ENCODE measurements at regions not wholly inside any gene's neighbourhood (a gene's known extent, or its start where the extent isn't known, plus 50 kb on each side); places are given as distances from the start of the nearest gene placed in this dataset.

DNA sequence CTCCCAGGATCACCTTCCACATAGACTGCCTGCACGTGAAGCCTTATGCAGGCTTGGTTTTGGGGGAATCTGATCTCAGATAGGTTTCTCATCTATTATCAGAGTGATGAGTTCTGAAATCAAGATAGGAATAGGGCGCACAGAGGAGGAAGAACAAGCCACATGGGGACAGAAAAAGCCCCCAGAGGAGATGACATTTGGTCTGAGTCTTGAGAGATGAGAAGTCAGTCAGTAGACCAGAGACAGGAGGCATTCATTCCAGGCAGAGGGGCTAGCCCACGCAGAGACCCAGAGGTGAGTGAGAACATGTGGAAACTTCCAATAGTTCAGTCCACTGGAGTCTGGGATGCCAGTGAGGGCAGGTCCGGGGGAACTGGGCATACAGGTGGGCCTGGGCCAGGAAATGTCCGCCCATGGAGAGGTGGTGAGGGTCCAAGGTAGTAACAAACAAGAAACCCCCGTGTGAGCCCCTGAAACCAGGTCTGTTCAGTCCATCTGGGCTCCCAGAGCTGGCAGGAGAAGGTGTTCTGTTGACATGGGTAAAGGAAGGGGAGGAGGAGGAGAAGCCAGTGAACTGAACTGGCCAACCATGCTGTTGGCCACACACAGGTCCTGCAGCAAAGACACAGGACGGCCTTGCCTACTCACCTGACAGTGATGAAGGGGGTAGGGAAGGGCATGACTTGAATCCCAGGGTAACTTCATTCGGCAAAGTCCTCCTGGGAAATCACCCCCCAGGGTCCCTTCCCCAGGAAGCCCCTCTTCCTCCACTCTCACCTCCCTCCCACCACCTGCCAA lies 69.3 kb upstream of the SMNDC1 start:
- H3K9ac ChIP-seq = no peak overlapping the region
- H3K27ac ChIP-seq = no peak overlapping the region
- no peak overlapping the region for H3K4me2 ChIP-seq
- H3K4me1 ChIP-seq = no peaks in the 10 kb centered on the region
- no peaks in the 10 kb centered on the region for H4K20me1 ChIP-seq
- H3K9me3 ChIP-seq = no peaks in the 10 kb centered on the region
- no peak for TF ChIP-seq Cebpa-rat (IDR thresholded peaks at IDR 0.05)
- H3K27me3 ChIP-seq = no peaks in the 10 kb centered on the region
- no peak overlapping the region for H3K4me3 ChIP-seq
- H3K36me3 ChIP-seq = no peaks in the 10 kb centered on the region

DNA sequence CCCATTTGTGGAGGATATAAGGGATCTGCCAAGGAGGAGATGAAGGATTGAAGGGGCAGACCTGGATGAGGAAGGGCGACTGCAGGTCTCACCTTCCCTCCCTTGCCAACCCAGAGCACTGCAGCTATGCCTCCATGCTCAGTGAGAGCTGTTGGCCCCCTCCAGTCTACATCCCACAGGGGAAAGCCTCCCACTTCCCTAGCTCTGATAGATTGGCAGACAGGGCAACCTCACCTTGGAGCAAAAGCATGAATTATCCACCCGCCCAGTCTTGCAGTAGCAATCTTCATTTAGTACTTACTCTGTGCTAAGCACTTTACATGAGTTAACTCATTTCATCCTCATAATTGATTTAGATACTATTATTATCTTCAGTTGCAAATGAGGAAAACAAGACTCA lies 70.4 kb upstream of the SMNDC1 start:
- TF ChIP-seq Cebpa-rat (IDR thresholded peaks at IDR 0.05) = no peak
- Histone ChIP-seq H3K36me3 (no peaks in the 10 kb centered on the region), H3K27me3 (no peaks in the 10 kb centered on the region), H3K4me3 (no peak overlapping the region), H3K9ac (no peak overlapping the region), H3K4me1 (no peaks in the 10 kb centered on the region), H4K20me1 (no peaks in the 10 kb centered on the region), H3K9me3 (no peaks in the 10 kb centered on the region), H3K27ac (no peak overlapping the region), H3K4me2 (no peak overlapping the region)

DNA sequence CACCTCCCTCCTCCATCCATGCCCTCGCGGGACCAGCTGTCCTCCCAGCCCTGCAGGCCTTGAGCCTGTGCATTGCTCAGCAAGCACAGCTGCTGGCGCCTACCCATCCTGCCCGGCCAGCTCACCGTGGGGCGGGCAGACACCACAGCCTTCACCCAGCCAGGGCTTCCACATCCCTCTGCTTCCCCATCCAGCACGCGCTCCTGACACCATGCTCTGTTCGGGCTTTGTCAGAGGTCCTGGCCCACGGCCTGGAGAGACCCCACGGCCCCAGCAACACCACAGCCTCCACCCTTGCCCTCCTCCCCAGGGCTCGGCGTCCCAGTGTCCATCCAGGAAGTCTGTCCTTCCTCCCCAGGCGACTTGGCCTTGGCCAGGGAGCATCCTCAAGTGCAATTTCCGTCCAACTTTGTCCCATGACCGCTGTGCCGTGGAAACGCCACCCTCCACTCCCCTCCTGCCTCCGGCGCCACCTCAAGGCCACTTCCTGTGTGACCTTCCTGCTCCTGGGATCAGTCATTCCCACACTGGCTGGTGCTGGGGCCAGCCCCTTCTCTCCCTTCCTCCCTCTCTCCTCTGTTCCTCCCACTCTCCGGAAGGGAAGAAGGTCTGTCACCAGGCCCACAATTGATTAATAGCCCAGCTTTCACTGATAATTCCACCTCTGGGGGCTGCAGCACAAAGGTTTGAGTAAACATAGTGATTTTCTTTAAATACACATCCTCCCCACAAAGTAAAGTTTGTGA lies 71.5 kb upstream of the SMNDC1 start:
- H3K9me3 ChIP-seq = no peaks in the 10 kb centered on the region
- H3K27me3 ChIP-seq = no peaks in the 10 kb centered on the region
- H3K27ac ChIP-seq = no peak overlapping the region
- H3K4me3 ChIP-seq = no peak overlapping the region
- H3K4me2 ChIP-seq = no peak overlapping the region
- no peak for TF ChIP-seq Cebpa-rat (IDR thresholded peaks at IDR 0.05)
- H4K20me1 ChIP-seq = no peaks in the 10 kb centered on the region
- H3K4me1 ChIP-seq = no peaks in the 10 kb centered on the region
- no peaks in the 10 kb centered on the region for H3K36me3 ChIP-seq
- no peak overlapping the region for H3K9ac ChIP-seq

DNA sequence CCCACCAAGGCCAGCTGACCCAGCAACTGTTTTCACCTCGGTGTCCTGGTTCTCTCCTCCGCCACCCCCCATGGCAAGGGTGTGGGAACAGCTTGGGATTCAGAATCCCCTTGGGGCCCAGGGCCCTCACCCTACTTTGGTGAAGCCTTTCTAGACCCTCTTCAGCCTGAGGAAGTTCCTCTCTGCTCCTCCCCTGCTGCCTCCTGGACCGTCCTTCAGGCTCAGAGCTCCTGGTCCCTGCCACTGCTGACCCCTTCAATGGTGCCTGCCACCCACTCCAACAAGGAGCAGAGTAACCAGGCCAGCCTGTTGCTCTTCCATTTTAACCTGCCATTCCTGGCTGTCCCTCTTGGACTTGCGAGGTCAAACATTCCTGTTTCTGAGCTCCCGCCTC lies 72.0 kb upstream of the SMNDC1 start:
- H3K4me2 ChIP-seq = no peak overlapping the region
- no peak overlapping the region for H3K4me3 ChIP-seq
- TF ChIP-seq Cebpa-rat (IDR thresholded peaks at IDR 0.05) = no peak
- no peak overlapping the region for H3K27ac ChIP-seq
- H3K9me3 ChIP-seq = no peaks in the 10 kb centered on the region
- H3K27me3 ChIP-seq = no peaks in the 10 kb centered on the region
- H3K4me1 ChIP-seq = no peaks in the 10 kb centered on the region
- no peak overlapping the region for H3K9ac ChIP-seq
- H3K36me3 ChIP-seq = no peaks in the 10 kb centered on the region
- H4K20me1 ChIP-seq = no peaks in the 10 kb centered on the region

DNA sequence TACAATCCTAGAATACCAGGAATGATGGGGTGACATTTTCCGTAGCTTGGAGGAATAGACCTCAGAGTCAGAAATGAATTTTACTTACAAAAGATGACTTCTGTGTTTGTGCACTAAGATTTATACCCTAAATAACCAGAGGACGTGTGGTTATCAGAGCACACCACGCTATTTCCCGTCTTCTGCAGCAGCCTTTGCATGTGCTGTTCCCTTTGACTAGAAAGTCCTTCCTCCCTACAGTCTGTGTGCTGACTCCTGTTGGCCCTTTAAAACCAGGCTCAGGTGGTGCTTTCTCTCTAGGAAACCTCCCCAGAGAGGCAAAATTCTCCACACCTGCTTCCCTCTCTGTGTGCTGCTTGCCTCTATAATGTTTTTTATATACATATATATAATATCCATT lies 73.3 kb upstream of the SMNDC1 start:
- H3K9me3 ChIP-seq = no peaks in the 10 kb centered on the region
- no peak overlapping the region for H3K4me2 ChIP-seq
- no peak overlapping the region for H3K4me3 ChIP-seq
- no peaks in the 10 kb centered on the region for H4K20me1 ChIP-seq
- H3K36me3 ChIP-seq = no peaks in the 10 kb centered on the region
- H3K27me3 ChIP-seq = no peaks in the 10 kb centered on the region
- H3K27ac ChIP-seq = no peak overlapping the region
- no peak overlapping the region for H3K9ac ChIP-seq
- no peak for TF ChIP-seq Cebpa-rat (IDR thresholded peaks at IDR 0.05)
- no peaks in the 10 kb centered on the region for H3K4me1 ChIP-seq

DNA sequence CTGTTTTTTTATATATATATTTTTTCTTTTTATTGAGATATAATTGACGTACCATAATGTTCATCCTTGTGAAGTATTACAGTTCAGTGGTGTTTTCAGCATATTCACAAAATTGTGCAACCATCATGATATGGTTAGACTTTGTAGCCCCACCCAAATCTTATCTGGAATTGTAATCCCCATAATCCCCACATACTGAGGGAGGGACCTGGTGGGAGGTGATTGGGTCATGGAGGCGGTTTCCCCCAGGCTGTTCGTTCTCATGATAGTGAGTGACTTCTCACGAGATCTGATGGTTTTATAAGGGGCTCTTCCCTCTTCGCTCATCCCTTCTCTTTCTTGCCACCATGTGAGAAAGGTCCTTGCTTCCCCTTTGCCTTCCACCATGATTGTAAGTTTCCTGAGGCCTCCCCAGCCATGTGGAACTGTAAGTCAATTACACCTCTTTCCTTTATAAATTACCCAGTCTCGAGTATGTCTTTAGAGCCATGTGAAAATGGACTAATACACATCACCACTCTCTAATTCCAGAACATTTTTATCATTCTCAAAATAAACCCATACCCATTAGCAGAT lies 73.9 kb upstream of the SMNDC1 start:
- no peak overlapping the region for H3K9ac ChIP-seq
- H3K27ac ChIP-seq = no peak overlapping the region
- TF ChIP-seq Cebpa-rat (IDR thresholded peaks at IDR 0.05) = no peak
- no peaks in the 10 kb centered on the region for H3K9me3 ChIP-seq
- H4K20me1 ChIP-seq = no peaks in the 10 kb centered on the region
- H3K27me3 ChIP-seq = no peaks in the 10 kb centered on the region
- no peaks in the 10 kb centered on the region for H3K4me1 ChIP-seq
- no peak overlapping the region for H3K4me2 ChIP-seq
- no peaks in the 10 kb centered on the region for H3K36me3 ChIP-seq
- no peak overlapping the region for H3K4me3 ChIP-seq

DNA sequence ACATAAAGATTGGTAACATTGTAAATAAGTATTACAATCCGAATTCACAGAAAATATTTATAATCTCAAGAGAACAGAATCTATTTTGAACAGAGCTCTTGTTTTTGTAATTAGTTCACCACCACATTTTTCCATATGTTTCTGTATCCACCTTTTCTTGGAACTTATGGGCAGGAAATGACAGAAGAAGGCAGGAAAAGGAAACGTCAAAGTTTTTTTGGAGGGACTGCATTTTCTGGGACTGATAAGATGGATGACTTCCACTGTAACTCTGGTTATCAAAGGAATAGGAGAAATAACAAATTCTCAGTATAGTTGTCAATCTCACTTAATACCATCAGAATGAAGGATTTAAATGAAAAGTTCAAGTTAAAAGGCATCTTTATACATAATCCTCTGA lies 75.1 kb upstream of the SMNDC1 start:
- no peaks in the 10 kb centered on the region for H3K9me3 ChIP-seq
- TF ChIP-seq Cebpa-rat (IDR thresholded peaks at IDR 0.05) = no peak
- H3K4me2 ChIP-seq = no peak overlapping the region
- no peaks in the 10 kb centered on the region for H4K20me1 ChIP-seq
- no peaks in the 10 kb centered on the region for H3K4me1 ChIP-seq
- no peak overlapping the region for H3K27ac ChIP-seq
- no peak overlapping the region for H3K9ac ChIP-seq
- H3K36me3 ChIP-seq = no peaks in the 10 kb centered on the region
- H3K27me3 ChIP-seq = no peaks in the 10 kb centered on the region
- no peak overlapping the region for H3K4me3 ChIP-seq

DNA sequence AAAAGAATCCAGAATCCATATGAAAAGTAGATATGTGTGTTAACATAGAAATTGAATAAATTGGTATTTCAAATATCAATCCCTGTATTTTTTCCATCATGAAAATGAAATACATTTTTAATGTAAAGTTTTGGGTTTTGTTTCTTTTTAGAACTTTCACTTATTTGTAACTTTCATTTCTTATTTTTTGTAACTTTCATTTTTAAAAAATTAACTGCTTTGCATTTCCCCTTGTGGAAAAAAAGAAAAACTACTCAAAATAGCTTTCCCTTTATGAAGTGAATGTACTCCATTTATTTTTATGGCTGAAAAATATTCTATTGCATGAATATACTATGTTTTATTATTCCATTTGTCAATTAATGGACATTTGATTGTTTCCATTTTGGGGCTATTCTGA lies 75.6 kb upstream of the SMNDC1 start:
- no peak overlapping the region for H3K4me2 ChIP-seq
- H3K27me3 ChIP-seq = no peaks in the 10 kb centered on the region
- TF ChIP-seq Cebpa-rat (IDR thresholded peaks at IDR 0.05) = no peak
- H3K9ac ChIP-seq = no peak overlapping the region
- no peaks in the 10 kb centered on the region for H3K4me1 ChIP-seq
- H4K20me1 ChIP-seq = no peaks in the 10 kb centered on the region
- H3K9me3 ChIP-seq = no peaks in the 10 kb centered on the region
- no peak overlapping the region for H3K4me3 ChIP-seq
- no peak overlapping the region for H3K27ac ChIP-seq
- no peaks in the 10 kb centered on the region for H3K36me3 ChIP-seq

DNA sequence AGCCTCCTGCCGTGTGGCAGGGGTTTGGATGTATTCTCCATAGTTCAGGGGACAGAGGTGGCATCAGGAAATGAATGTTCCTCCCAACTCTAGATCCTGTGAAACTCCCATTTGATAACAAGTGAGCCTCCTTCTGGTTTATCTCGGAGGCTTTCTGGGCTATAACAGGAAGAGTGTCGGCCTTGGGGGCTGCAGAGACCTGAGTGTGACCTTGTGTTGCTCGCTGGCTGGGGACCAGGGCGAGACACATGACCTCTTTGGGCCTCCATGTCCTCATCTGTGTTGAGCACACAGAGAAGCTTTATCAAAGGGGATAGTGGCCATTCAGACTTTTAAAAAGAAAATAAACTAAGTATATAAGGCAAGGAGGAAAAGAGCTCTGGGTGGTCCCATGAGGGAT lies 78.0 kb upstream of the SMNDC1 start:
- Histone ChIP-seq H3K4me3 (no peak overlapping the region), H4K20me1 (no peaks in the 10 kb centered on the region), H3K27ac (no peak overlapping the region), H3K4me2 (no peak overlapping the region), H3K9me3 (no peaks in the 10 kb centered on the region), H3K9ac (no peak overlapping the region), H3K36me3 (no peaks in the 10 kb centered on the region), H3K27me3 (no peaks in the 10 kb centered on the region), H3K4me1 (peaks cover 2% of the 10 kb centered on the region)
- no peak for TF ChIP-seq Cebpa-rat (IDR thresholded peaks at IDR 0.05)

DNA sequence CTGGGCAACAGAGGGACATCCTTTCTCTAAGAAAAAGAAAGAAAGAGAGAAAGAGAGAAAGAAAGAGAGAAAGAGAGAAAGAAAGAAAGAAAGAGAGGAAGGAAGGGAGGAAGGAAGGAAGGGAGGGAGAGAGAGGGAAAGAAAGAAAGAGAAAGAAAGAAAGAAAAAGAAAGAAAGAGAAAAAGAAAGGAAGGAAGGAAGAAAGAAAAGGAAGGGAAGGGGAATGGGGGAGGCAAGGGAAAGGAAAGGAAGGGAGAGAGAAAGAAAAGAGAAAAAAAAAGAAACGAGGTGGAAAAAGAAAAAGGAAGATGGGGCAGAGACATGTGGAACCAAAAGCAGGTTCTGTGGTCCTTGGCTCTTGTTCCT lies 82.9 kb upstream of the SMNDC1 start:
- no peak for TF ChIP-seq Cebpa-rat (IDR thresholded peaks at IDR 0.05)
- Histone ChIP-seq H4K20me1 (no peaks in the 10 kb centered on the region), H3K36me3 (no peaks in the 10 kb centered on the region), H3K9ac (no peak overlapping the region), H3K27me3 (no peaks in the 10 kb centered on the region), H3K4me1 (peaks cover 23% of the 10 kb centered on the region), H3K27ac (no peak overlapping the region), H3K9me3 (no peaks in the 10 kb centered on the region), H3K4me3 (no peak overlapping the region), H3K4me2 (peak overlapping the region; percentile 67)

Data from BLaER1 (cell line).